T-cell (primary cell): ENCODE measurements at regions not wholly inside any gene's neighbourhood (a gene's known extent, or its start where the extent isn't known, plus 50 kb on each side); places are given as distances from the start of the nearest gene placed in this dataset.

Source experiments
- ATAC-seq, 4 experiments: fragments of 200-7000 bp in 3 of 4; fragments of 150-1000 bp in 1 of 4; cut with Tn5 transposase; replicated peaks in 1 of 4; 1 replicate in 3 of 4; 2 replicates in 1 of 4; pipeline ENCODE4 v1.10.0; 2021; ENCODE audit warnings: moderate library complexity in 3 of 4, mild to moderate bottlenecking in 2 of 4, moderate number of reproducible peaks in 1 of 4
- CTCF ChIA-PET, 2 donors: fragments of 300-600 bp; sonication (Branson Sonifier 250); formaldehyde crosslinking; loops; one replicate each; lab custom pipeline; 2022; ENCODE audit warnings: antibody characterized with exemption in 2 of 2; lab: Charles Lee
- POLR2A ChIA-PET, 2 donors: fragments of 300-600 bp; sonication (Branson Sonifier 250); formaldehyde crosslinking; loops; one replicate each; lab custom pipeline; 2022; ENCODE audit warnings: antibody characterized with exemption in 2 of 2; lab: Charles Lee
- DNase-seq, 35 experiments: peaks; one replicate each; pipeline versions ENCODE4 v3.0.0 to v3.0.0-alpha.2; 2013 to 2023
- H3K27ac ChIP-seq: one replicate; pipeline ENCODE4 v1.5.1; 2013; ENCODE audit warnings: low read length
- H3K27me3 ChIP-seq, 2 experiments: replicated peaks in 1 of 2; 1 replicate in 1 of 2; 2 replicates in 1 of 2; pipeline versions ENCODE4 v1.6.1 to v1.7.0; 2013; ENCODE audit warnings: low read length in 1 of 2, mixed read lengths in 1 of 2; ENCODE audit not compliant: control insufficient read depth in 2 of 2, insufficient read depth in 2 of 2; ENCODE audit errors: extremely low read depth in 1 of 2
- H3K36me3 ChIP-seq, 2 donors: 1 replicate in 1 of 2; 2 replicates in 1 of 2; pipeline versions ENCODE4 v1.6.1 to v1.7.0; 2013; ENCODE audit warnings: low read length in 1 of 2; ENCODE audit not compliant: control insufficient read depth in 2 of 2, insufficient read depth in 1 of 2; ENCODE audit errors: extremely low read depth in 1 of 2
- H3K4me1 ChIP-seq, 2 experiments: 1 replicate in 1 of 2; 2 replicates in 1 of 2; pipeline versions ENCODE4 v1.6.1 to v1.7.0; 2013; ENCODE audit warnings: low read length in 2 of 2, mixed read lengths in 1 of 2; ENCODE audit not compliant: insufficient read depth in 2 of 2, control insufficient read depth in 1 of 2; ENCODE audit errors: extremely low read depth in 1 of 2
- H3K4me3 ChIP-seq, 2 donors: 1 replicate in 1 of 2; 2 replicates in 1 of 2; pipeline versions ENCODE4 v1.5.1 to v1.7.0; 2013; ENCODE audit warnings: mild to moderate bottlenecking in 2 of 2, low read length in 1 of 2, moderate library complexity in 1 of 2; ENCODE audit not compliant: control insufficient read depth in 1 of 2; ENCODE audit errors: extremely low read depth in 1 of 2
- H3K9me3 ChIP-seq: 2 replicates; pipeline ENCODE4 v1.7.0; 2013
- H3K27ac Mint-ChIP-seq, 2 donors: one replicate each; pipeline ENCODE4 v1.8.0; 2020 to 2021; ENCODE audit warnings: mild to moderate bottlenecking in 2 of 2, mixed read lengths in 2 of 2
- H3K27me3 Mint-ChIP-seq, 2 donors: one replicate each; pipeline ENCODE4 v1.8.0; 2021 to 2022; ENCODE audit warnings: mixed read lengths in 2 of 2
- H3K36me3 Mint-ChIP-seq: one replicate; pipeline ENCODE4 v1.8.0; 2021; ENCODE audit warnings: mixed read lengths
- H3K4me1 Mint-ChIP-seq, 3 donors: one replicate each; pipeline ENCODE4 v1.8.0; 2020 to 2022; ENCODE audit warnings: mixed read lengths in 3 of 3, mild to moderate bottlenecking in 1 of 3
- H3K4me3 Mint-ChIP-seq, 3 donors: one replicate each; pipeline ENCODE4 v1.8.0; 2020 to 2022; ENCODE audit warnings: mild to moderate bottlenecking in 3 of 3, mixed read lengths in 3 of 3, moderate library complexity in 3 of 3
- H3K9me3 Mint-ChIP-seq, 3 donors: one replicate each; pipeline ENCODE4 v1.8.0; 2020 to 2022; ENCODE audit warnings: mixed read lengths in 3 of 3
- WGBS: methylation state at CpG from one replicate; pipeline ENCODE4 v1.1.5; 2013; ENCODE audit warnings: missing lambda C conversion rate; ENCODE audit not compliant: insufficient coverage; 5-methylcytosine and 5-hydroxymethylcytosine counted together

DNA sequence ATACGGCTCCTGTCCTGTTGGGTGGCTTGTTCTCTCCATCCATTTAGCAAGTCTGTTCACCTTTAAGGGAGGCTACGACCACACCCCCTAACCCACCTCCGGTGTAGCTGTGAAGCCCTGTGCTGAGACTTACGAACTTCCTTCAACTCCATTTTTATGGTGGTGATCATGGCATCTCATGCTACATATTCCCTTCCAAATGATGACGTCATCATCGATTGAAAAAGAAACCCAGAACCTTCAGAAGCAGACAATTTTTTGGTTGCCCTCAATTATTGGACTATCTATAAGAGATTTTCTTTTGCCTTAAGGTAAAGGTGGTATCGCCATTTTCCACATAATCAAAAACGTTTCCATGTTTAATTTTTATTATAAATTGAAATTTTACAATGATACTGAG is 389.0 kb downstream of the CBLN4 start:
- Mint-ChIP-seq H3K27ac (no peak overlapping the region), H3K4me3 (no peak overlapping the region), H3K9me3 (peaks cover 4 to 11% (median 11%) of the 10 kb centered on the region in 3 donors), H3K4me1 (no peaks in the 10 kb centered on the region), H3K27me3 (no peaks in the 10 kb centered on the region), H3K36me3 (no peaks in the 10 kb centered on the region)
- Histone ChIP-seq H3K4me3 (no peak overlapping the region), H3K27me3 (no peaks in the 10 kb centered on the region), H3K27ac (no peak overlapping the region), H3K36me3 (no peaks in the 10 kb centered on the region), H3K4me1 (no peaks in the 10 kb centered on the region), H3K9me3 (no peaks in the 10 kb centered on the region)
- ATAC-seq (no peak), DNase-seq (no peak)
- CTCF ChIA-PET = no interaction called here
- POLR2A ChIA-PET = interaction anchor here in 1 of 2 donors (0.6 kb wide), 1 partner anchor 52 kb away, joined by 3 read pairs; no protein-coding TSS in a partner anchor
- WGBS = no CpG with 5 or more reads among the region's 8 CpGs

DNA sequence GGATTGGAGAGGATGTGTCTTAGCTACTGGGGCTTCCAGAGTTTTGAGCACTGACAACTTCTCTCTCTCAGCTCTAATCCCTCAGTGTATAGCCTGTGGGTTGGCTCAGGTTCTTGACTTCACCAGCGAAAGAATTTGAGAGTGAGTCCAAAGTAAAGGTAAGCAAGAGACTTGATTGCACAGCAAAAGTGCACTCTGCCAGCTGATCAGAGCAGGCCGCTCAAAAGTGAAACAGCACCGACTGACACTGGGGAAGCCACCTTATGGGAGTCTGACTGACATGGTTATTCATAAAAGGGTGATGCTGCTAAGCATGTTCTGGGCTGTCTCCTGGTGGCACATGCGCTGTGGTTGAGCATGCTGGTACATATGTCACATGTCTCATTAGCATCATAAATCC is 389.5 kb downstream of the CBLN4 start:
- H3K27me3 Mint-ChIP-seq = no peaks in the 10 kb centered on the region
- Histone ChIP-seq H3K36me3 (no peaks in the 10 kb centered on the region), H3K27ac (no peak overlapping the region), H3K4me1 (no peaks in the 10 kb centered on the region), H3K27me3 (no peaks in the 10 kb centered on the region), H3K4me3 (no peak overlapping the region), H3K9me3 (no peaks in the 10 kb centered on the region)
- no CpG with 5 or more reads among the region's 4 CpGs for WGBS
- H3K36me3 Mint-ChIP-seq = no peaks in the 10 kb centered on the region
- ChIA-PET CTCF (no interaction called here), POLR2A (no interaction called here)
- no peak overlapping the region for H3K27ac Mint-ChIP-seq
- DNase-seq (no peak), ATAC-seq (no peak)
- no peak overlapping the region for H3K4me3 Mint-ChIP-seq
- no peaks in the 10 kb centered on the region for H3K4me1 Mint-ChIP-seq
- H3K9me3 Mint-ChIP-seq = peaks cover 7 to 15% (median 8%) of the 10 kb centered on the region in 3 donors

DNA sequence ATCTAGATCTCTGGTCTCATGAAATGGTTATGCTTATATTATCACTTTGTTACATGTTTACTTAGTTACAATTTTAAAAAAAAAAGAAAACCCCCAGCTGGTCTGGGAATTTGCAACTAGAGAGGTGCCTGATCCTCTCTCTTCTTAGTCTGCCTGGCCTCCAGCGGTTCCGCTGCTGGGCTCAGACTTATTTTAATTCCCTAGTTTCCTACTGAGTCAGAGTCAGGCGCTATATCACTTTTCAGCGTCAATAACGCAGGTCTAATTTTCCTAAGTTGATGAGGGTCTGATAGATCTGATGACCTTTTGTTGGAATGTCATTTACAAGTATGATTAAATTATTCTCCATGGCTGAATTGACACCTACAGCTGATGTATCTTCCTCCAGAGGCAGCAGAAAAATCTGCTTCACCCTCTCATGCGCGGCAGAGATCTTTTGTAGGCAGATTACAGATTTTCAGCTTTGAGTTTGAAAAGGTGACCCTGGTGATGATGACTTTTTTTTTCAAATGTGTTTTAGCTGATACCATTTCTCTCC is 391.0 kb downstream of the CBLN4 start:
- Mint-ChIP-seq H3K36me3 (no peaks in the 10 kb centered on the region), H3K4me3 (no peak overlapping the region), H3K27me3 (no peaks in the 10 kb centered on the region), H3K27ac (no peak overlapping the region), H3K9me3 (peaks cover 4 to 13% (median 5%) of the 10 kb centered on the region in 3 donors), H3K4me1 (no peaks in the 10 kb centered on the region)
- H3K36me3 ChIP-seq = no peaks in the 10 kb centered on the region
- no peaks in the 10 kb centered on the region for H3K4me1 ChIP-seq
- no peak overlapping the region for H3K4me3 ChIP-seq
- no peaks in the 10 kb centered on the region for H3K9me3 ChIP-seq
- CTCF ChIA-PET = no interaction called here
- POLR2A ChIA-PET = no interaction called here
- H3K27me3 ChIP-seq = no peaks in the 10 kb centered on the region
- no peak for ATAC-seq
- H3K27ac ChIP-seq = no peak overlapping the region
- DNase-seq = no peak
- no CpG with 5 or more reads among the region's 7 CpGs for WGBS

DNA sequence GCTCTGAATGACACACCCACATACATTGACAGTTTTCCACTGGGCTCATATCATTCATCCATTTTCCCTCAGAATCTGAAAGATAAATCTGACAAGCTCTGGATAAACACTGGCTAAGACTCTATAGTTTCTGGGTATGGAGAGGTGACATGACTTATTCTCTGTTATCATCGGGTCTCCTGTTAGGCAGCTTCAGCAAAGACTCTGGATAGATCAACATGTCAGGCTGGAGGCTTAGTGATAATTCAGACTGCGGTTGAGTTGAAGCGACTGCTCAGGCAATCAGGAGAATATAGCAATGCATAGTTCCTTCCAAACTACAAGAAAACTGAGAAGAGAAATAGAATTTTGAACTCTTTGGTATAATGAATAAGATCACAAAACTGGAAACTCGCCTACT is 394.6 kb downstream of the CBLN4 start:
- Histone ChIP-seq H3K4me1 (no peaks in the 10 kb centered on the region), H3K27me3 (no peaks in the 10 kb centered on the region), H3K4me3 (no peak overlapping the region), H3K9me3 (no peaks in the 10 kb centered on the region), H3K27ac (no peak overlapping the region), H3K36me3 (no peaks in the 10 kb centered on the region)
- peaks cover 0 to 8% (median 6%) of the 10 kb centered on the region in 3 donors for H3K9me3 Mint-ChIP-seq
- no peaks in the 10 kb centered on the region for H3K27me3 Mint-ChIP-seq
- no peak overlapping the region for H3K4me3 Mint-ChIP-seq
- no peaks in the 10 kb centered on the region for H3K4me1 Mint-ChIP-seq
- H3K36me3 Mint-ChIP-seq = no peaks in the 10 kb centered on the region
- WGBS = no CpG with 5 or more reads among the region's 4 CpGs
- no peak for DNase-seq
- no peak for ATAC-seq
- H3K27ac Mint-ChIP-seq = no peak overlapping the region
- ChIA-PET CTCF (no interaction called here), POLR2A (no interaction called here)

DNA sequence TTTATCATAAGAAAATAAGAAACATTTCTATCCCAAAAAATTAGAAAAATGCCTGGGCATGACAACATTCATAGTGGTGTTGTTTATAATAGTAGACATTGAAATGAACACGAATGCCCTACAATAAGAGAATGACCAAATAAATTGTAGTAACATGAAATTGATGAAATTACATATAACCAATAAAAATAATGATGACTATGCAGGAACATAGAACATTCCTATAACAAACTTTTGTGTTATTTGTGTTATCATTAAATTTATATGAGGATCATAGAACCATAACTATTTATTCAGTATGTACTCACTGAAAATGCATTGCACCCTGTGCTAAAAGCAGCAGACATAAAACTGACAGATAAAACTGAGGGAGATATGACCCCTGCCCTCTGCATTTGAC is 399.7 kb downstream of the CBLN4 start:
- no peaks in the 10 kb centered on the region for H3K36me3 Mint-ChIP-seq
- ChIA-PET POLR2A (no interaction called here), CTCF (no interaction called here)
- H3K36me3 ChIP-seq = no peaks in the 10 kb centered on the region
- H3K27me3 Mint-ChIP-seq = no peaks in the 10 kb centered on the region
- H3K4me3 Mint-ChIP-seq = no peak overlapping the region
- no peaks in the 10 kb centered on the region for H3K9me3 ChIP-seq
- H3K4me1 ChIP-seq = no peaks in the 10 kb centered on the region
- H3K27ac Mint-ChIP-seq = no peak overlapping the region
- no peak overlapping the region for H3K27ac ChIP-seq
- no peak overlapping the region for H3K4me3 ChIP-seq
- no peaks in the 10 kb centered on the region for H3K27me3 ChIP-seq
- DNase-seq (no peak), ATAC-seq (no peak)
- H3K9me3 Mint-ChIP-seq = peaks cover 0 to 2% (median under 1%) of the 10 kb centered on the region in 3 donors
- H3K4me1 Mint-ChIP-seq = no peaks in the 10 kb centered on the region
- WGBS = no CpG with 5 or more reads among the region's 1 CpG

DNA sequence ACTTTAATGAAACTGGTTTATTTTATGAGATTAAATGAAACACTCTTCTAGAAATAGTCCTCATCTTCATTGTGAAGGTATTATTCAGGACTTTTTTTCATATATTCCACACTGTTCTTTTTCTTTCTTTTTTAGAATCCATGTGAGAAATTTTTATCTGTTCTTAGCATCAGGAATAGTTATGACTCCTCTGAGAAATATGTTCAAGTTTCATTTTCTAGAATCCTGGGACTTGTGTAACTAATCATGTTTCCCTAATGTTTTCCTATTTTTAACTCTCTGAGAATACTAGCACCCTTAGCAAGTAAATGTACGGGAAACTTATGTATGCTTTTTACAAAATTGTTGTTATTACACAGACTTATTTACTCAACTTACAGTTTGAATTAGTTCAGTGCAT is 407.8 kb downstream of the CBLN4 start:
- no peak for DNase-seq
- WGBS = no CpG with 5 or more reads among the region's 1 CpG
- no peaks in the 10 kb centered on the region for H3K4me1 ChIP-seq
- H3K27ac ChIP-seq = no peak overlapping the region
- H3K36me3 ChIP-seq = no peaks in the 10 kb centered on the region
- no peak overlapping the region for H3K4me3 ChIP-seq
- ATAC-seq = no peak
- Mint-ChIP-seq H3K36me3 (no peaks in the 10 kb centered on the region), H3K4me3 (no peak overlapping the region), H3K9me3 (peaks cover 3 to 9% (median 3%) of the 10 kb centered on the region in 3 donors), H3K27ac (no peak overlapping the region), H3K4me1 (no peaks in the 10 kb centered on the region), H3K27me3 (no peaks in the 10 kb centered on the region)
- CTCF ChIA-PET = no interaction called here
- POLR2A ChIA-PET = no interaction called here
- H3K9me3 ChIP-seq = no peaks in the 10 kb centered on the region
- no peaks in the 10 kb centered on the region for H3K27me3 ChIP-seq

DNA sequence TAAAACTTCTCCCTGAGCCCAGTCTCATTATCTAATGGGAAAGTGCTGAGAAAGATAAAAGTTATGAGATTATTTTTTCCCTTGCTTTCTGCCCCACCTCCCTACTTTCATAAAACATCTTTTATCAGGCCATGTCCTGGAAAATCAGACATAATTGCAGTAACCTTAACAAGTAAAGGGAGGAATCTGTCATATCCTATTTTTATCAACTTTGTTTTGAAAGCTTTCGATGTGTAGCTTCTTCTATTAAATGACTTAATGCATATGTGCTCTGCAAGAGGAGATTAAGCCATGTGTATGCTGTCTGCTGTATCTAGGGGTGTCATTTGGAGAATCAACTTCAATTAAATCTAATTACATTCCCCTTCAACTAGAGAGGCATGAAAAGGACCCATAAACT is 408.9 kb downstream of the CBLN4 start:
- no peak for ATAC-seq
- CTCF ChIA-PET = no interaction called here
- H3K4me3 Mint-ChIP-seq = no peak overlapping the region
- H3K9me3 Mint-ChIP-seq = peaks cover 3 to 9% (median 3%) of the 10 kb centered on the region in 3 donors
- no peak overlapping the region for H3K27ac Mint-ChIP-seq
- Histone ChIP-seq H3K4me1 (no peaks in the 10 kb centered on the region), H3K36me3 (no peaks in the 10 kb centered on the region), H3K4me3 (no peak overlapping the region), H3K27me3 (no peaks in the 10 kb centered on the region), H3K9me3 (no peaks in the 10 kb centered on the region), H3K27ac (no peak overlapping the region)
- WGBS = no CpG with 5 or more reads among the region's 1 CpG
- H3K36me3 Mint-ChIP-seq = no peaks in the 10 kb centered on the region
- no peak for DNase-seq
- no peaks in the 10 kb centered on the region for H3K4me1 Mint-ChIP-seq
- POLR2A ChIA-PET = no interaction called here
- no peaks in the 10 kb centered on the region for H3K27me3 Mint-ChIP-seq
